ENCODE measurements at regions not wholly inside any gene's neighbourhood (a gene's known extent, or its start where the extent isn't known, plus 50 kb on each side); places are given as distances from the start of the nearest gene placed in this dataset.

DNA sequence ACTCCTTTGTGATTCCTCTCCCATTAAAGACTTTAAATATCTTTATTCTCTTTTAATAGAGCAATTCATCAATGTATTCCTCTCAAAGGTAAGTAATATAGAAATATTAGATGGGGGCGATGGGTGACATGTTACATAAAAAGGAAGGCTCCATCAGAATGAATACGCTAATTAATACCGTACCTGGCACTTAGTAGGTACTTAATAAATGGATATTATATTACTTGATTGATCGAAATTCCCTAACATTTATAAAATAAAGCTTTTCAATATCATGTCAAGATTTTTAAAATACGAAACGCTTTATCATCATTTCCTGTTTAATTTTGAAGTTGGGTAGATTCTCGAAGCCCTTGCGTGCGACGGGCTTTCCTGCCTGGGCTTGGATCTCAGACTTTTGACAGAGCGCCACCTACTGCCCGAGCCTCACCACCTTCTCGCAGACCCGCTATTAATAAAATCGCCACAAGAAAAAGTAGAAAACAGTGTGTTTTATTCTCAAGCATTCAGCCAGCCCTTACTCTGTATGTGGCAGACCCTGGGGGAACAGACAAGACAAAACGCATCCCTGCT lies 99.4 kb downstream of the C5orf15 start:
- TF ChIP-seq, protein P1, sequence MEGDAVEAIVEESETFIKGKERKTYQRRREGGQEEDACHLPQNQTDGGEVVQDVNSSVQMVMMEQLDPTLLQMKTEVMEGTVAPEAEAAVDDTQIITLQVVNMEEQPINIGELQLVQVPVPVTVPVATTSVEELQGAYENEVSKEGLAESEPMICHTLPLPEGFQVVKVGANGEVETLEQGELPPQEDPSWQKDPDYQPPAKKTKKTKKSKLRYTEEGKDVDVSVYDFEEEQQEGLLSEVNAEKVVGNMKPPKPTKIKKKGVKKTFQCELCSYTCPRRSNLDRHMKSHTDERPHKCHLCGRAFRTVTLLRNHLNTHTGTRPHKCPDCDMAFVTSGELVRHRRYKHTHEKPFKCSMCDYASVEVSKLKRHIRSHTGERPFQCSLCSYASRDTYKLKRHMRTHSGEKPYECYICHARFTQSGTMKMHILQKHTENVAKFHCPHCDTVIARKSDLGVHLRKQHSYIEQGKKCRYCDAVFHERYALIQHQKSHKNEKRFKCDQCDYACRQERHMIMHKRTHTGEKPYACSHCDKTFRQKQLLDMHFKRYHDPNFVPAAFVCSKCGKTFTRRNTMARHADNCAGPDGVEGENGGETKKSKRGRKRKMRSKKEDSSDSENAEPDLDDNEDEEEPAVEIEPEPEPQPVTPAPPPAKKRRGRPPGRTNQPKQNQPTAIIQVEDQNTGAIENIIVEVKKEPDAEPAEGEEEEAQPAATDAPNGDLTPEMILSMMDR (conservative IDR thresholded peaks at IDR 0.05 in 1 of 2, IDR thresholded peaks at IDR 0.05 in 1 of 2; ENCODE audit: low read depth in 1 of 2, low read length in 2 of 2): peak; percentile 72 to 80
- no peak for TF ChIP-seq EZH2 (IDR thresholded peaks at IDR 0.05; ENCODE audit: low read length, missing control alignments)

Measured in fibroblast of lung (primary cell).